ENCODE measurements at regions not wholly inside any gene's neighbourhood (a gene's known extent, or its start where the extent isn't known, plus 50 kb on each side); places are given as distances from the start of the nearest gene placed in this dataset.

DNA sequence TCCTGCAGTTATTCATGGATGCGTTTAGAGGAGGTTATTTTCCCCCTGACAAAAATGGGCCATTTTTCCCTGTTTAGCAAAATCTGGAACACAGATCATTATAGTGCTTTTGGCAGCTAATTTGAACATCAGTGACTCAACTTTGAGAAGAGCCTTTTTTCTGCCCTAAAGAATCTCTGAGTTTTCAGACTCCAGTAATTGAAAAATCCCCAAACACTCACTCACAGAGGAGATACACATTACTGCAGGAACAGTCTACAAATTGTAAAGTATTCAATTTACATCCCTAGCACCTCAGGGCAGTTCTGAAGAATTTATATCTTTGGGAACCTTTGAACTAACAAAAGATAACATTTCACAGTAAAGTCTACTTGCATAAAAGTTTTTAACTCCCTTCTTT, 966.6 kb upstream of the SLC35B3 start:
- no peak for DNase-seq (ENCODE audit: low spot score)

DNA sequence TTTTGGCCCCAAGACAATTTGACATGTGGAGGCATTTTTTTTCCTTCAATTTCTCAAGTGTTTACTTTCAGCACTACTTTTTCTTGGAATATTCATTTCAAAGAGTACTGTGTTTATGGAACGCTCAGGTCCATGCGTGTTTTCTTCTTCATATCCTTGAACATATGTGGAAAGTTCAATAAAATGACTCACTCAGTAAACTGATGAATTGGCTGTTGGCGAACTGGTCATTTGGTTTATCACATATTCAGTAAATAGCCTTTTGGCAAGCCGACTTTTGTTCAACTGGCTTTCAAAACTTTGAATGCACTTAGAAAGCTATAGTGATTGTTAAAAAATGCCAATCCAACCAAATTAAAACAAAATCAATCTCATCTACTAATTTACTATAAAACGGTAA, 964.6 kb upstream of the SLC35B3 start:
- no peak for DNase-seq (ENCODE audit: low spot score)

- peak; percentile 21 for DNase-seq (ENCODE audit: low spot score)
Measured at GRCh38 chr6:9398767-9399373, 963.5 kb upstream of the SLC35B3 start.

GRCh38 chr6:9398071-9398766, 962.9 kb upstream of the SLC35B3 start:
- no peak for DNase-seq (ENCODE audit: low spot score)

GRCh38 chr6:9388596-9388995, 953.3 kb upstream of the SLC35B3 start:
- DNase-seq (ENCODE audit: low spot score) = no peak

DNA sequence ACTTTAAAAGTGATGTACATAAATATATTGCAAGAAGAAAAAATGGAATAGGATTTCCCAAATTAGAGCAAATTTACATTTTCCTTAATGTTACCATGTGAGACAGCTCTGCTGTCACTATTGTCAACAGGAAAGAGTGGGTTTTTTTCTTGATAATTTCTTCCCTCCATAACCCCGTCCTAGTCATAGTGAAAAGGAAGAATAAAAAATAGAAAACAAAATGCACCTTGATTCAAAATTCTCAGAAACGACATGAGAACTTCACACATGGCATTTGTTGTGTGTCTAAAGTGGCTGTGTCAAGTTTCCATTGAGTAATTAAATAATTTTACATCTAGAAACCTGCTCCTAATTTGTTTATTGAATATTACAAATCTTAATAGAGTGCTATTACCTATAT, 945.2 kb upstream of the SLC35B3 start:
- no peak for DNase-seq (ENCODE audit: low spot score)

- no peak for DNase-seq (ENCODE audit: low spot score)
Measured at GRCh38 chr6:9373308-9373707, 938.0 kb upstream of the SLC35B3 start.

DNA sequence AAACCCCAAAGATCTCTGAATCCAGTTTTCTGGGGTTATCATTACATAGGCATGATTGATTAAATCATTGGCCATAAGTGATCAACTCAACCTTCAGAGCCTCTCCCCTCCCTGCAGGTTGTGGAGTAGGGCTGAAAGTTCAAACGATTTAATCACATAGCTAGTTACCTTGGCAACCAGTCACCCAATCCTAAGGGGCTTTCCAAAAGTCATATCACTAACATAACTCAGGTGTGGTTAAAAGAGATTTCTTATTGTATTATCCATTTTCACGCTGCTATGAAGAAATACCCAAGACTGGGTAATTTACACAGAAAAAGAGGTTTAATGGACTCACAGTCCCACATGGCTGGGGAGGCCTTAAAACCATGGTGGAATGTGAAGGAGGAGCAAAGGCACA, 935.1 kb upstream of the SLC35B3 start:
- no peak for DNase-seq (ENCODE audit: low spot score)

GRCh38 chr6:9365378-9365777, 930.0 kb upstream of the SLC35B3 start:
- DNase-seq (ENCODE audit: low spot score) = no peak

GRCh38 chr6:9361749-9362148, 926.4 kb upstream of the SLC35B3 start:
- no peak for DNase-seq (ENCODE audit: low spot score)

DNA sequence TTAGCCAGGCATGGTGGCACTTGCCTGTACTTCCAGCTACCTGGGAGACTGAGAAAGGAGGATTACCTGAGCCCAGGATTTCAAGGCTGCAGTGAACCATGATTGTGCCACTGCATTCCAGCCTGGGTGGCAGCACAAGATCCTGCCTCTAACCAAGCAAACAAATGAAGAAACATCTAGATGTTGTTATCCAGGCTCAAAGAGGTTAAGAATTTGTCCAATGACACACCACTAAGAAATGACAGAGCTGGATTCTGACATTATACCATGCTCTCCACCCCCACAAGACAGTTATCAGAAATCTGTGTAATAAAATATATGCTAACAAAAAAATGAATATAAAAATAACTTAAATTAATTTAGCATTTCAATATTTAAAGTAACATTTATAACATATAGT, 925.5 kb upstream of the SLC35B3 start:
- DNase-seq (ENCODE audit: low spot score) = no peak

- DNase-seq (ENCODE audit: low spot score) = no peak
Measured at GRCh38 chr6:9347608-9348007, 912.3 kb upstream of the SLC35B3 start.

- no peak for DNase-seq (ENCODE audit: low spot score)
Measured at GRCh38 chr6:9346923-9347322, 911.6 kb upstream of the SLC35B3 start.

DNA sequence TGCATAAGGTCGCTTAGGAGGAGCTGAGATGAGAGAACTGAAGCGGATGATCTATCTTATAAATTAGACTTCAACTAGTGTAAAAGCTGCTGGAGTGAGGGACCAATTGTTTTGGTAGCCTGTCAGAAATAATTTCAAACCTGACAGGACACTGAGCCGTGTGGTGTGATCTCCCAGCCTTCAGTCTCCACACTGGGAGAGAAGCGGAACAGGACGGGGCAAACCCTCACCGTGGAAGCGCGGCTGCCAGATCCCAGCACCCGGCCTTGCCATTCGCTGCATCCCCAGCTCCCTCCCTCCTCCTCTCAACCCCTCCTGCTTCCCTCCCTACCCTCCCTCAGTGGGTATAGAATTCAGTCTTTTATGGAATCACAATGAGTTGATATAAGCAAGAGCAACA, 900.1 kb upstream of the SLC35B3 start:
- DNase-seq (ENCODE audit: low spot score) = no peak

DNA sequence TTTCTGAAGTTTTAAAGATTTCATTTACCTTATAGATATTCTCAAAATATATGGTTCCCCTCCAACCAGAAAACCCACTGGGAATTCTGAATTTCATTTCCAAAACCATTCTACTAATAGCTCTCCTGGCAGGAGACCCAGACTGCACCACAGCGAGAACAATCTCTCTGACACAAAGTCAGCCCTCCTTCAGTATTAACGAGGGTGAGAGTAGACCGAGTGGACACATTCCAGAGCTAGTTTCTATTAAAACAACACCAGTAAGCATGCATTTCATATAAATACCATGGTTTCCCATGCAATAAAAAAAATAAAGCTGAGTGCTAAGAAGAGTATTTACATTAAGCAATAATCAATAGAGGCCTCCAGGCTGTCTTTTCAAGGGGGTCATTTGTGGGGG, 899.6 kb upstream of the SLC35B3 start:
- DNase-seq (ENCODE audit: low spot score) = no peak

DNA sequence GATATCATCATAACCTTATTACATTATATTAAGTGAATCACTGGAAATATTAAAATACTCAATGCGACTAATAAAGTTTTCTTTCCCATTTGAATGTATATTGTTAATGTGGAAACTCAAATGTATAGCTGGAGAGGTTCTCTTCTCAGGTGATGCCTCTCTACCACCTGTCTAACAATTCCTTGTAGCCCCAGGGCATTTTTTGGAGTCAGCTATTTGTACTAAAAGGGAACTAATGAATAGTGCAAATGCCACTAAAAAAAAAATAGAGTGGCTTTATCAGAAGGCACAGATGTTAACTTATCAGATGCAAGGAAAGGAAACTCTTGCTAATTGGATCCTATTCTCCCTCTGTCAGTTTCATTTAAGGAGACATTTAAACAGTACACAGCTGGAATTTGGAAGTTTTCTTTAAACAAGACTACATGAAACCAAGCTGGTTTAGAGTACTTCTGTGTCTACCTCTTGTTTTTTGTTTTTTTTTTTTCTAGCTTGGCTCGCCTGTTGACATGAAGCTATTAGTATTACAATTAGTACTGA, 897.0 kb upstream of the SLC35B3 start:
- DNase-seq (ENCODE audit: low spot score) = no peak

- DNase-seq (ENCODE audit: low spot score) = no peak
Measured at GRCh38 chr6:9316831-9317230, 881.5 kb upstream of the SLC35B3 start.

DNA sequence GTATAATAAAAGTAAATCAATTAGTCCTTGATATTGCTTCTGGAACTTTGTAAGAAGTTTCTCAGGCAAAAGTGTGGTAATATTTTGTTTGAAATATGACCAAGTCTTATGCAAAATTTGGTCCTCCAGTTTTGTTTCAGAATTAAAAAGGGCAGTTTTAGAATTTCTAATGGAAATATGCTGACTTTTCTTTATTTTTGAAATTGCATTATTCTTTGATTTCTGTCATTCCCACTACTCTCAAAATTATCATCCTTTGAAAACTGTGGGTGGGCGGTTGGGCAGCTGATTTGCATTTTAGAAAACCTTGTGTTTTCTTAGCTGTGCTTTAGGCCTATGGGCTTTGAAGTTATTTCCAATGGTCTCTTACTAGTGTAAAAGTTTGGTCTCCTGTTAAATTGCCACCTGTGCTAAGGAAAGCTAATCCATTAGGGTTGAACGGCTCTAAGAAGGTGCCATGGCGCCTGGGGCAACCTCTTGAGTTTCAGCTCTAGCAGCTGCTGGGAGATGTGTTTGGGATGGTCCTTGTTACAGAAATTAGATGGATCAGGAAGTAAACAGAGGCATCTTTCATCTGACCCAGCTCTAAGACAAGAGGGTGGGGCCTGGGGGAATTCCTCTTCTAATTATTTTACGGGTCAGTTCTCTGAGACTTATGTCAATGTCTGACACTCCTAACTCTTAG, 880.8 kb upstream of the SLC35B3 start:
- no peak for DNase-seq (ENCODE audit: low spot score)

DNA sequence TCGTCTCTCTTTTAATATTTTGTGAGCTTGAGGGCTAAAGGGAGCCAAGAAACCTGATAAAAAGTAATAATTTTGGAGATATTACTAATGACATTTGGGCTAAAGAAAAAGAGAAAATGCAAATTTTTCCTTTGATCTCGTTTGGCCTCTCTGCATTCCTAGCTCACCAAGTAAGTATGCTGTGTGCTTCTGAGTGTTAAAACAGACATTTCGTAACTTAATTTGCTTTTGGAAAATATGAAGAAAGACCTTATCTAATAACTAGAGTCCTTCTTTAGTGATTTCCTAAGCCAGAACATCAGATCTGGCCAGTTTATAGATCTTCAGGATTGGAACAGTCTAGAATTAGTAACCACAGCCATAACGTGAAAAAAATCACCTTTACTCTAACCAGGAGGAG, 872.9 kb upstream of the SLC35B3 start:
- DNase-seq (ENCODE audit: low spot score) = no peak

DNA sequence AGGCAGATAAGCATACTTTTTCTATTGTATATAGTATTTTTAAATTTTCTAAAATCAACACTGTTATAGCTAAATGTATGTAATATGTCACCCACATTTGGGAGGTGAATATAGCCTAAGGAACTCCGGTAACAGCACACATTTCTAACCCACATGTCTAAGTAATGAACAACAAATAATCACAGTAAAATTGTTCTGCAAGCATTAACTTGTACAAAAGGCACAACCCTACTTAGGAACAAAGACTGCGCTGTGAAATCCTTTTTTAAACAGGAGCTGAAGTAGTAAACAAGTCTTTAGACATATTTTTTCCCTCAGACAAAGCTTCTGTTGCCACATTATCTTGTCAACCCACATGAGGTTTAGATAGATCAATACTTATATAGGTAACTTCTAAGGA, 872.4 kb upstream of the SLC35B3 start:
- DNase-seq (ENCODE audit: low spot score) = no peak

- no peak for DNase-seq (ENCODE audit: low spot score)
Measured at GRCh38 chr6:9307187-9307586, 871.8 kb upstream of the SLC35B3 start.

GRCh38 chr6:9295644-9296043, 860.3 kb upstream of the SLC35B3 start:
- no peak for DNase-seq (ENCODE audit: low spot score)

GRCh38 chr6:9292975-9293374, 857.6 kb upstream of the SLC35B3 start:
- no peak for DNase-seq (ENCODE audit: low spot score)

All from D341Med (cell line).